H1 (cell line): ENCODE measurements at regions not wholly inside any gene's neighbourhood (a gene's known extent, or its start where the extent isn't known, plus 50 kb on each side); places are given as distances from the start of the nearest gene placed in this dataset.

Experiments
- ASH2L ChIP-seq: fragments of 200-600, 300-600 bp; sonication (generic); IDR thresholded peaks from one replicate; pipeline ENCODE4 v1.7.1; 2017; ENCODE audit warnings: low read length
- CTCF ChIP-seq, 3 experiments: IDR thresholded peaks; 1 replicate in 2 of 3; 2 replicates in 1 of 3; pipeline versions ENCODE4 v1.5.1 to v1.6.1; 2011; ENCODE audit warnings: low read length in 3 of 3, mild to moderate bottlenecking in 3 of 3, inconsistent platforms in 2 of 3, low read depth in 1 of 3, moderate library complexity in 1 of 3; ENCODE audit not compliant: insufficient read depth in 1 of 3; ENCODE audit errors: control extremely low read depth in 1 of 3
- KDM5A ChIP-seq: fragments of 200-600 bp; IDR thresholded peaks from 2 replicates; pipeline ENCODE4 v1.7.1; 2012; ENCODE audit warnings: mild to moderate bottlenecking, low read length, inconsistent platforms, mixed read lengths
- MAX ChIP-seq: IDR thresholded peaks from 2 replicates; pipeline ENCODE4 v1.6.1; 2012; ENCODE audit warnings: inconsistent platforms
- POLR2AphosphoS5 ChIP-seq: IDR thresholded peaks from 2 replicates; pipeline ENCODE4 v1.6.1; 2011; ENCODE audit warnings: low read depth, low read length

- TF ChIP-seq CTCF (IDR thresholded peaks at IDR 0.05; ENCODE audit: control extremely low read depth in 1 of 3, insufficient read depth in 1 of 3, low read depth in 1 of 3, low read length in 3 of 3) (no peak), MAX (no peak), ASH2L (no peak), KDM5A (no peak), POLR2AphosphoS5 (no peak)
These were observed 275.5 kb upstream of the PRMT6 start (continued) for GRCh38 chr1:106780806-106781569.
